OCI-LY3 (cell line): ENCODE measurements at regions not wholly inside any gene's neighbourhood (a gene's known extent, or its start where the extent isn't known, plus 50 kb on each side); places are given as distances from the start of the nearest gene placed in this dataset.

Experiments used
- EZH2phosphoT487 ChIP-seq: fragments of 200-600 bp; shearing (Covaris generic); IDR thresholded peaks from 2 replicates; pipeline ENCODE4 v1.6.1; 2018; ENCODE audit warnings: antibody characterized with exemption, mixed run types, low read depth
- TF ChIP-seq, protein P1 (sequence below): fragments of 200-600, 300-600 bp; sonication (generic); IDR thresholded peaks from 2 replicates; pipeline ENCODE4 v1.5.1; 2014; ENCODE audit warnings: antibody characterized with exemption, low read length, low read depth

DNA sequence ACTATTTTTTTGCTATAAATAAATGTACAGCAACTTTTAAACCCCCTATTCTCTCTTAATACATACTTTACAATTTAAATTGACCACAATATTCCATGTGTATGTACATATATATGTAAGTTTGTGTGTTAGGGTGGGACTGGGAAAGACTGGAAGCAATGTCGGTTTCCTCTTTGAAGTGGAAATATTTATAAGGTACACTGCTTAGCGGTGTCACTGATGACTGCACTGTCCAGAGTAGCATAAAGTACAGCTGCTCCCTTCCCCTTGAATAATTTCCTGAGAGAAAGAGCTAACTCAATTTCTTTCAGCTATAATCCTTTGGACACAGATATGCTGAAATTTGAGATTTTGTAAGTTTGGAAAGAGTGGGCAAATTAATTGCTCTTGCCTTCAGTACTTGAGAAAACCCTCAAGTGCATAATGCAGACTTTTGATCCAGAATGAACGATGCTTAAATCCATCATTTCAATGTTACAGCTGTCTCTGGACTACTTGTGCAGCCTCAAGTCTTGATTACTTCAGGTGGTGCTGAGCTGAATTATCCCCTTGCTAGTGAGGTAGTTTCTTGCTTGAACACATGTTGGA, 267.0 kb upstream of the CFAP20DC start:
- TF ChIP-seq, protein P1, sequence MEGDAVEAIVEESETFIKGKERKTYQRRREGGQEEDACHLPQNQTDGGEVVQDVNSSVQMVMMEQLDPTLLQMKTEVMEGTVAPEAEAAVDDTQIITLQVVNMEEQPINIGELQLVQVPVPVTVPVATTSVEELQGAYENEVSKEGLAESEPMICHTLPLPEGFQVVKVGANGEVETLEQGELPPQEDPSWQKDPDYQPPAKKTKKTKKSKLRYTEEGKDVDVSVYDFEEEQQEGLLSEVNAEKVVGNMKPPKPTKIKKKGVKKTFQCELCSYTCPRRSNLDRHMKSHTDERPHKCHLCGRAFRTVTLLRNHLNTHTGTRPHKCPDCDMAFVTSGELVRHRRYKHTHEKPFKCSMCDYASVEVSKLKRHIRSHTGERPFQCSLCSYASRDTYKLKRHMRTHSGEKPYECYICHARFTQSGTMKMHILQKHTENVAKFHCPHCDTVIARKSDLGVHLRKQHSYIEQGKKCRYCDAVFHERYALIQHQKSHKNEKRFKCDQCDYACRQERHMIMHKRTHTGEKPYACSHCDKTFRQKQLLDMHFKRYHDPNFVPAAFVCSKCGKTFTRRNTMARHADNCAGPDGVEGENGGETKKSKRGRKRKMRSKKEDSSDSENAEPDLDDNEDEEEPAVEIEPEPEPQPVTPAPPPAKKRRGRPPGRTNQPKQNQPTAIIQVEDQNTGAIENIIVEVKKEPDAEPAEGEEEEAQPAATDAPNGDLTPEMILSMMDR: no peak
- TF ChIP-seq EZH2phosphoT487: no peak
